ENCODE measurements at regions not wholly inside any gene's neighbourhood (a gene's known extent, or its start where the extent isn't known, plus 50 kb on each side); places are given as distances from the start of the nearest gene placed in this dataset.

DNA sequence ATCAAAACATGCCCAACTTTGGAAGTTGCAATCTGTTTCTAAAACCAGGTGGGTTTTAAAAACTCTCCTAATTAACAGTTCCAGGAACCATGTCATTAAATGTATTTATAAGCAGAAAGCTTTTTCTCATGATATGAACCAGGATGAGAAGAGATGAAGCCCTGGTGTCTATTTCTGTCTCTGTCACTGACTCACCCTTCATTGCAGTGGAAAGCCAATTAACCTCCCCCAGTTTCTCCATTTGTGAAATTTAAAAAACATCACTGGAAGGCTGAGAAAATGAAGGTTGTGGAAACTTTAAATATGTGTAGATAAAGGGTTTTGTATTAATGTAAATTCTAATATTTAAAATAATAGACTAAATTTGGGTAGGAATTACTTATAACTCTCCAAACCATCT lies 1088.0 kb downstream of the SORCS1 start:
- Histone ChIP-seq H3K4me3 (ENCODE audit: insufficient read depth, low read depth, low read length) (no peak overlapping the region), H3K36me3 (ENCODE audit: control insufficient read depth, insufficient read depth, low read length) (no peaks in the 10 kb centered on the region), H2AFZ (replicated peaks; ENCODE audit: low read length, poor library complexity) (no peak overlapping the region), H3K18ac (ENCODE audit: low read depth, low read length) (no peak overlapping the region), H3K4ac (ENCODE audit: low read depth, low read length) (no peak overlapping the region), H2BK20ac (ENCODE audit: low read depth, low read length) (no peak overlapping the region), H3K9me3 (ENCODE audit: control insufficient read depth, insufficient read depth, low read length) (peaks cover 2% of the 10 kb centered on the region; the same call in 1 of the 2 replicates), H3K23ac (ENCODE audit: low read depth, low read length) (no peak overlapping the region), H2BK120ac (ENCODE audit: low read depth, low read length) (no peak overlapping the region), H3K56ac (ENCODE audit: extremely low read depth, insufficient read depth, low read length) (no peak overlapping the region), H2AK9ac (replicated peaks; ENCODE audit: low read depth, low read length, poor library complexity) (no peak overlapping the region), H2BK5ac (ENCODE audit: low read depth, low read length, poor library complexity, severe bottlenecking) (no peak overlapping the region), H3K4me1 (ENCODE audit: control insufficient read depth, insufficient read depth, low read length) (no peaks in the 10 kb centered on the region), H4K20me1 (ENCODE audit: insufficient read depth, low read length) (no peaks in the 10 kb centered on the region), H4K91ac (ENCODE audit: insufficient read depth, low read depth, low read length) (no peak overlapping the region), H2AK5ac (ENCODE audit: low read depth, low read length) (no peak overlapping the region), H4K5ac (ENCODE audit: low read depth, low read length) (no peak overlapping the region), H3K4me2 (ENCODE audit: low read depth, low read length) (no peak overlapping the region), H4K8ac (ENCODE audit: low read depth in 2 of 2, low read length in 2 of 2) (no peak overlapping the region), H3K14ac (replicated peaks; ENCODE audit: low read depth, low read length) (no peak overlapping the region), H3K9ac (ENCODE audit: low read depth, low read length) (no peak overlapping the region), H2BK15ac (ENCODE audit: low read depth, low read length) (no peak overlapping the region), H3K27me3 (ENCODE audit: control insufficient read depth, insufficient read depth, low read length) (no peaks in the 10 kb centered on the region), H3K79me1 (ENCODE audit: low read depth in 1 of 2, low read length in 2 of 2) (no peaks in the 10 kb centered on the region), H3K9me1 (ENCODE audit: insufficient read depth, low read length) (no peaks in the 10 kb centered on the region), H3K27ac (ENCODE audit: insufficient read depth, low read length) (no peak overlapping the region)
- TF ChIP-seq NFE2L2 (IDR thresholded peaks at IDR 0.05; ENCODE audit: low read depth, low read length): no peak
- no peak for TF ChIP-seq MAZ (IDR thresholded peaks at IDR 0.05; ENCODE audit: borderline replicate concordance, low read depth, low read length)
- TF ChIP-seq BHLHE40 (IDR thresholded peaks at IDR 0.05; ENCODE audit: low read depth, low read length): no peak
- TF ChIP-seq RCOR1 (IDR thresholded peaks at IDR 0.05; ENCODE audit: insufficient replicate concordance, low read length): no peak
- TF ChIP-seq CEBPB (IDR thresholded peaks at IDR 0.05; ENCODE audit: low read depth, low read length): no peak
- TF ChIP-seq MXI1 (IDR thresholded peaks at IDR 0.05; ENCODE audit: borderline replicate concordance, low read depth, low read length): no peak
- no peak for TF ChIP-seq FOS (IDR thresholded peaks at IDR 0.05; ENCODE audit: low read depth, low read length)
- no peak for TF ChIP-seq POLR2A (IDR thresholded peaks at IDR 0.05; ENCODE audit: low read depth, low read length)
- no peak for TF ChIP-seq USF2 (IDR thresholded peaks at IDR 0.05; ENCODE audit: low read depth, low read length)
- TF ChIP-seq CHD1 (IDR thresholded peaks at IDR 0.05; ENCODE audit: low read depth, low read length): no peak
- no peak for TF ChIP-seq MAFK (IDR thresholded peaks at IDR 0.05; ENCODE audit: low read depth, low read length)
- TF ChIP-seq CTCF (conservative IDR thresholded peaks at IDR 0.05; ENCODE audit: low read depth, low read length): no peak
- TF ChIP-seq ELK1 (IDR thresholded peaks at IDR 0.05; ENCODE audit: borderline replicate concordance, low read depth, low read length): no peak
- no peak for TF ChIP-seq RAD21 (IDR thresholded peaks at IDR 0.05; ENCODE audit: low read length)
- ATAC-seq (ENCODE audit: low read depth) (no peak), DNase-seq (no peak)
- ChIA-PET POLR2A (ENCODE audit: unreplicated experiment) (no interaction called here), CTCF (no interaction called here)
- BruUV-seq (replicated peaks): no TSS peak
- intact Hi-C loops (cut with micrococcal nuclease) (no loop called here), in situ Hi-C loops (cut with MboI; ENCODE audit: low sequenced_read_pairs) (no loop called here), dilution Hi-C loops (cut with HindIII; ENCODE audit: low sequenced_read_pairs, unreplicated experiment) (no loop called here)
